GM21737 (cell line): ENCODE measurements at regions not wholly inside any gene's neighbourhood (a gene's known extent, or its start where the extent isn't known, plus 50 kb on each side); places are given as distances from the start of the nearest gene placed in this dataset.

ENCODE experiments used
- ATAC-seq: cut with Tn5 transposase; IDR thresholded peaks from one replicate; pipeline ENCODE4 v1.9.1; 2021; ENCODE audit warnings: mild to moderate bottlenecking, moderate library complexity; ENCODE audit not compliant: unreplicated experiment

DNA sequence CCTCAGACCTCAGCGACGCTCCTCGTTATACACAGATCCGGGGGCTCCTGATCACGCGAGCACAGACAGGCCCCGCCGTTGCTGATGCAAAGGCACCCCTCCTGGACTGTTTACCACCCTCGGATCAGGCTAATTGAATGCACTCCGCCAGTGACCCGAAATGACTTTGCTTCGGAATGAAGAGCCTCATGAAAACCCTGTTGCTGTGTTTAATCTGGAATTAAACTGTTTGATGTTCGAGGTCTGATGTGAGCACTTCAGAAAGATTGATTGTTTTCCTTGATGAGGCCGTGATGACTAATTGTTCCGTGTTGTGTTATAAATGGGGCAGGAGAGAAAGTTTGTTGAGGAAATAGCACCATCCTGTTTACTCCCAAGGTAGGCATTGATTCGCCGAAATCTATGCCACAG lies 190.5 kb upstream of the PPP1R26 start:
- ATAC-seq = no peak

DNA sequence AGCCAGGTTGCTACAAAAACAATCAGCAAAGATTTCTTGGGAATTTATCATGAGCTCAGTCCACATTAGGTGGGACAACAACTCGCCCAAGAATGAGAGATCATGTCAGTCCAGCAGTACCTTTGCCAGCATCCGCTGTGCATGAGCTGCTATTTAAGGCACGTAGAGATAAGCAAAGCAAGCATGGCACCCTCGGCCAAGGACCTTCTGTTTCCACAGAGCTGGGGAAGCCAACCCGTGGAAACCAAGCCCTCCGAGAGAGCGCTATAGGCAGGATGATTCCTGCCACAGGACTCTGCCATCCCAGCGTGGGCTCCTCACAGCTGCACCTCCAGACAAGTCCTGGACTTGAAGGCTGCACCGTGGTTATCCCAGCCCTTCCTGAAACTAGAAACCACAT lies 189.5 kb upstream of the PPP1R26 start:
- ATAC-seq = no peak

DNA sequence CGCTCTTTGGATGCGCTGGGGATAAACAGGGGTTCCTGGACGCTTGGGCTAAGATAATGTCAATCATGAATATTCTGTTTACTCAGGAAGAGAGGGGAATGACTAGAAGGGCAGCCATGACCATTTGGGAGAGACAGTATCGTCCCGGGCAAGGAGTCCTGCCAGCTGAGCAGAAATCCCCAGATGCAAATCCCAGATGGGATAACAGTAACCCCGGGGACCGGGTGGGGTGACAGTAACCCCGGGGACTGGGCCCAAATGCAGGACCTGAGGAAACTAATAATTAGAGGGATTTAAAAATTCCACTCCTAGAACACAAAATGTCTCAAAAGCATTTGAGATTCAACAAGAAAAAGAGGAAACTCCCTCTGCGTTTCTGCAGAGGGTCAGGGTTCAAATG lies 189.0 kb upstream of the PPP1R26 start:
- ATAC-seq = no peak

DNA sequence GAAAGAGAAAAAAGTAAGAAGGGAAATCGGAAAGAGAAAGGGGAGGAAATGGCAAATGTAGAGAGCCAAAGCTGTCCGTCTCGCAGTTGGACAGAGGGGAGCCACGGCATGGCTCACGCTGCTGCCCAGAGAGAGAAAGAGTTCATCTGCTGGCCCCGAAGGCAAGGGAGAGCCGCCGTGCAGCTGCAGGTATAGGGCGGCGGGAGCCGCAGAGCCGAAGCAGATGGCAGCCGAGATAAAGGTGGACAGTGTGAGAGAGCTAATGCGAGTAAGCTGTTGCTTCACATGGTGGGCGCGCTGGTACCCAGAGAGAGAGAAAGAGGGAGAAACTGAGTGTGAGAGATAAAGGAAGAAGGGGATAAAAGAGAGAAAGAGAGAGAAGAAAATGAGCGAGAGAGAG lies 188.4 kb upstream of the PPP1R26 start:
- ATAC-seq = no peak

DNA sequence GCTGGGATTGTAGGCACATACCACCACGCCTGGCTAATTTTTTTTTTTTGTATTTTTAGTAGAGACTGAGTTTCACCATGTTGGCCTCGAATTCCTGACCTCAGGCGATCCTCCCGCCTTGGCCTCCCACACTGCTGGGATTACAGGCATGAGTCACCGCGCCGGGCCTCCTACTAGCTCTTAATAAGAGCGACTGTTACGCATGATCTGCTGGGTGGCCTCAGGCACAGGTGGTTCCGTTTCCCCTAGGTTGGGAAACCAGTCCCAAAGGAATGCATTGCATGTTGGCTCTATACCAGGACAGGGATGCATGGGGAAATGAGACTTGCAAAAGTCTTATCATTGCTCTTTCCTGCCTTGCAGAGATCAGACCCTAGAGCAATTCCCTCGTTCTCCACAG lies 184.7 kb upstream of the PPP1R26 start:
- no peak for ATAC-seq

DNA sequence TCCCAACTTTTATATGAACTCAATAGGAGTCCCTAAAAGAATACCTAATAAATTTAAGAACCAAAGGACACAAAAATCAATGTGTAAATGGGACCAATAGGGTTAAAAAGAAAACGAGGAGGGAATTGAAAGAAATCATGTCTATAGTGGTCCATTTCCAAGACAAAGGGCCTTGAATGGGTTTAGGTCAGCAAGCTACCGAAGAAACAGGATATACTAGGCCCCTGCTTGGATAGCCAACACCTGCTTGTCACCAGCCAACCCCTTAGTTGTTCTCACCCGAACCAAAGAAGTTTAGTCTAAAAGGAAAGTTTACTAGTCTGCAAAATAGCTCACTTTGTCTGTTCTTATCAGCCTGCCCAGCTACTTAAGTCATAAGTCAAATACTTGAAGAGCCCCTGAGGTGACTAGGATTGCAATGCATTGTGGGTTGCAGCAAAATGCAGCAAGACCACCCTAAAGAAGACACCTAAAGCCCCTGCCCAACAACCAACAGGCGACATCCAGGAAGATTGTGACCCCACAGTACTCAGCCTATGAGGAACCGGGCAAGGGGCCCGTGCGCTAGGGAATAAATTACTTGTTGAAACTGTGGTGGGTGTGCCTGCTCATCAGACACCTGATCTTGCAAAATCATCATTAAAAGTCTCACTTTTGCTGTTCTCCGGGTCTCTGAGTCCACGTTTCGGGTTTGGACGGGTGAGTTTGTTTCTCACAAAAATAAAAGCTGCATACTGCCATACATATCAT lies 183.9 kb upstream of the PPP1R26 start:
- ATAC-seq = no peak

DNA sequence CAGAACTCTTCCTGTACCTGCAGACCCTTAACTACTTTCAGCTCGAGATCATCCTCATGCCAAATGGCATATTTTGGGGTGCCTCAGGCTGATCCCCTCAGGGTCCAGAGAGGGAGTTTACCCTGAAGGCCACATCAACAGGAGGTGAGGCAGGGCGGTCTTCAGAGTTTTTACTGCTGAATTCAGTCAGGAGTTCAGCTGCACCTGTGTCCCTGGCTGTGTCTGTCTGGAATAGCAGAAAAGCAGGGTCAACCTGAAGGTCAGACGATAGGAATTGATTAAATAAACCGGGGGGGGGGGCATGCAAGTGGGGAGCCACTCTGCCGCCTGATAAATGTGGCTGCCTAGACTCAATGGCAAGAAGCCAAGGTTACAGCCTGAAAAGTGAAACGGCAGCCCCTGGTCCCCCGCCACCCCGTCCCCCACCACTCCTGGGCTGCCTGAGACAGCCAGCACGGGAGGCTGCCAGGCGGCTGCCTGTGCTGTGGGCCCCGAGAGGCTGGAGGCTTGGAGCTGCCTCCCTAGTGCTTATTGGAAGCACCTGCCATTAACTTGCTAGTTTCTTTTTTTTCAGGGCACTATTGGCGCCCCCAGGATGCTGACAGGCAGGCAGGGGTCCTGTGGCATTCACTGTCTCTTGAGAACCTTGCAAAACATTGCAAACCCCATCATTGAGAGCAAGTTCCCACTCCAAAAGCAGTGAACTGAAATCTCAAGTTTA lies 182.7 kb upstream of the PPP1R26 start:
- ATAC-seq = no peak

DNA sequence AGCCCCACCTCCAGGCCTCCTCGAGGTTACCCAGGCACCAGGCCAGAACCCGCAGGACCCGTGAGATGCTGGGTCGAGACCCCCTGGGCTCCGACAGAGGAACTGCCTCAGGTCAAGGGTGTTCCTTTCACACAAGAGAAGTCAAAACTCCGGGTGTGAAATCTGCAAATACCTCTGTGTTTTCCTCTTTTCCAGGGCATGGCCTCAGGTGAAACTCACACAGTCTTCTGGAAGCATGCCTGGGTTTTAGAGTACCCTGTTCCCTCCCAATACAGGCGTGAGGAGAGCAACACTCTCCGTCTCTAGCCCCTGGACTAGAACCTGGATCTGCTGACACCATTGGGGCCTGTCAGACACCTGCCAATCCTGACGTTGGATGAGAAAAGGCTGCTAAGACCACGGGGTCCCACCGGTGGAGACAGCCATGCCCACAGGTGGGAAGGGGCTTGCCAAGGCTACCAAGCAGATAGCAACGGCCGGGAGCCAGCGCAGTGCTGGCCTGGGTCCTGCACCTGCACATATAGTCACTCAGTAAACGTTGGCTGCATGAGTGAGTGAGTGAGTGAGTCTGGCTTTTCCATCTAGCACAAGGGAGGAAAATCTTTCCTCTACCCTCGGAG lies 182.0 kb upstream of the PPP1R26 start:
- ATAC-seq = no peak

DNA sequence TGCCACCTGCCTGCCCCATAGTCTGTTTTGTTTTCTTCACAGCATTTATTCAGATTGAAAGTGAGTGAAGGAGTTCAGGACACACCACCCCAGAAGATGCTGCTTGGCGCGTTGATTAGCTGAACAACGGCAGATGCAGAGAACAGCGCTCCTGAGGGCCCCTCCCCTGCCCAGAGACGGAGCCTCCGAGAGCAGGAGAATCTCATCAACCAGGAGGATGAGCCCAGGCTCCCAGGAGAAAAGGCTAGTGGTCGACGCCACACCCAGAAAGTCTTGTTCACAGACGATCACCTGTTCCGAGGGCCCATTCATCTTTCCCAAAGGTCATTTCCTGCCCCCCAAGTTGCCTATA lies 180.4 kb upstream of the PPP1R26 start:
- ATAC-seq = no peak

DNA sequence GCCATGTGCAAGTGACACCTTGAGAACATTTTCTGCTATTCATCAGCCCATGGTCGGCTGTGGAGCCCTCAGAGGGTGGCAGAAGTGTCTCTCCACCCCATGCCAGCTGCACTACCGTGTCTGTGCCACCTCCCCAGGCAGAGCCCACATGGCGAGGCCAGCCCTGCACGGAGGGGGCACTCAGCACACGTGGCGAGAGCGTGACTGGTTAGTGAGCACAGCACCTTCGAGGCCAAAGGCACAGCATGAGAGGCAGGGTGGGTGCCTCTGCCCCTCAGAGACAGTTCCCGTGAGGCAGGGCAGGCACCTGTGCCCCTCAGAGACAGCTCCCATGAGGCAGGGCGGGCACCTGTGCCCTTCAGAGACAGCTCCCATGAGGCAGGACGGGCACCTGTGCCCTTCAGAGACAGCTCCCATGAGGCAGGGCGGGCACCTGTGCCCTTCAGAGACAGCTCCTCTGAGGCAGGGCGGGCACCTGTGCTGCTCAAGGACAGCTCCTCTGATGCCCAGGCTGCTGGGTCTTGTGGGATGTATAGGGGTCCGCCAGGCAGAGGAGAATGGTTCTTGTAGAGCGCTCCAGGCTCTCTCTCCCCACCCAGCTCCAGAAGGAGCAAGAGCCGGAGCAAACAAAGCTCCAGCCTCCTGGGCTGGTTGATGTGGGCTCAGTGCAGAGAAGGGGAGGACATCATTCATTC lies 179.8 kb upstream of the PPP1R26 start:
- ATAC-seq = no peak

DNA sequence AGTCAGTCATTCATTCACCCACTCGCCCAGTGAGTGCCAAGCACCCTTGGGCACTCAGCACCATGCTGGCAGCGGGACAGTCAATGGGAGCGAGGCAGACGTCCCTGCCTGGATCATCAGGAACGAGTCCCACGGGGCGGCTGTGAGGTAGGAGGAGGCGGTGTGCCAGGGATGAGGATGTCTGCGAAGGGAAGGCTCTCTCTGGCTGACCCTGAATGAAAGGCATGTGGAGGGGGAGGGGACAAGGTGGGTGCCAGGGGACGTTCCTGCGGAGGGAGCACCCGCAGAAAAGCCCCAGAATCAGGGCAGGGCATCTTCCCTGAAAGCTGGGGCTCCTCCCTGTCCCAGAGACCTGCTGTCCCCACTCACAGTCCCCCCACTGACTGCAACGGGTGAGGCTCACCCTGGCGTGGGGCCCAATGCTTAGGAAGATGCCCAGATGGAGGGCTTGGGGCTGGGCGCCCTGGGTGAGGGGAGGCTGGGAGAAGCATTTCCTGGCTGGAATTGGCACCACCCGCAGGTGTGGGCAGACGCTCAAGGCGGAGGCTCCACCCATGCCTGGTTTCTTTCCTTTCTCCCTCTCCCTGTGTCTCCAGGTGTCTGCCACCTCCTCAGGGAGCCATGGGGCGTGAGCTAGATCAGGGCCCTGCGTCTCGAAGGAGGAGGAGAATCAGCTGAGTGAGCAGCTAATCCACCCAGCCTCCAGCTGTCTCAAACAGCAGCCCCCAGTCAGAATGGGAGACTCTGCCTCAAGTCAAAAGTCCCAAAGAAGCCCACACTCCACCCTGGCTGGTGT lies 179.0 kb upstream of the PPP1R26 start:
- no peak for ATAC-seq

DNA sequence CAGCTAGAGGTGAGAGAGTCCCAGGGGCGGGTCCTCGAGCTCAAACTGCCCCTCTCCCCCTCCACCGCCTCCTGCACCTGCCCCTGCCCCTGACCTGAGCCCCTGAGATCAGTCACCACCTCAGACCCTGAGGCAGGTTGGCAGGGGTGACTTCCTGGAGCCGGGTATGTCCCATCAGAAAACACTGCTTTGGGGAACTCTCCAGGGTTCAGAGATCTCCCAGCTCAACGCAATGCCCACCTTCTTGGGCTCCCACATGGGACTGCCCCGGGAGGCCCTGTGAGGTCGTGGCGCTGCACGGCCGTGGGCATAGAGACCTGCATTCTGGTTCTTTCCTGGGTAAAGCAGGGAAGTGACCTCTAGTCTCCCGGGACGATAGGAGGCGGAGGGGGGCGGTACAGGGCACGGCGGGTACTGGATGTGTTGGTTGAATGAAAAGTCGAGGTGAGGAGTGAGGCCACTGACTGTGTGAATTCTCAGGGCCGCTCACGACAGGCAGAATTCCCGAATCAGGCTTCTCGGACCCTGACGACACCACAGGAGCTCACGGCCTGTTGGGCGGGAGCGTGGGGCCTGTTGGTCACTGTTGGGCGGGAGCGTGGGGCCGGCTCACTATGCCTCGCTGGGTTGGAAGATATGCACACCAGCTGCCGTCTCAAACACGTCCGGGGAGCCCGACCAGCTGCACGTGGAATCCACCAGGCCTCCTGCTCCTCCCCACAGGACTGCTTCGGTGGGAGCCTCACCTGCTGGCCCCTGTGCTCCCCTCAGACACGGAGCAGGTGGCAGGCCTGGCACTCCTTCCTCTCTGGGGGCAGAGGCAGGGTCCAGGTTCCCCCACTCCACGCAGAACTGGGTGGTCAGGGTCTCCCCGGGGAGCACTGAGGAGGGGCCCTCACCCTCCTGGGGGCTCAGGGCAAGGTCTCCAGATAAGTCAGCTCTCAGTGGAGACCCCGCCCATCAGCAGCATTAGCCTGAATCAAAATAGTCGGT lies 178.0 kb upstream of the PPP1R26 start:
- ATAC-seq = no peak

DNA sequence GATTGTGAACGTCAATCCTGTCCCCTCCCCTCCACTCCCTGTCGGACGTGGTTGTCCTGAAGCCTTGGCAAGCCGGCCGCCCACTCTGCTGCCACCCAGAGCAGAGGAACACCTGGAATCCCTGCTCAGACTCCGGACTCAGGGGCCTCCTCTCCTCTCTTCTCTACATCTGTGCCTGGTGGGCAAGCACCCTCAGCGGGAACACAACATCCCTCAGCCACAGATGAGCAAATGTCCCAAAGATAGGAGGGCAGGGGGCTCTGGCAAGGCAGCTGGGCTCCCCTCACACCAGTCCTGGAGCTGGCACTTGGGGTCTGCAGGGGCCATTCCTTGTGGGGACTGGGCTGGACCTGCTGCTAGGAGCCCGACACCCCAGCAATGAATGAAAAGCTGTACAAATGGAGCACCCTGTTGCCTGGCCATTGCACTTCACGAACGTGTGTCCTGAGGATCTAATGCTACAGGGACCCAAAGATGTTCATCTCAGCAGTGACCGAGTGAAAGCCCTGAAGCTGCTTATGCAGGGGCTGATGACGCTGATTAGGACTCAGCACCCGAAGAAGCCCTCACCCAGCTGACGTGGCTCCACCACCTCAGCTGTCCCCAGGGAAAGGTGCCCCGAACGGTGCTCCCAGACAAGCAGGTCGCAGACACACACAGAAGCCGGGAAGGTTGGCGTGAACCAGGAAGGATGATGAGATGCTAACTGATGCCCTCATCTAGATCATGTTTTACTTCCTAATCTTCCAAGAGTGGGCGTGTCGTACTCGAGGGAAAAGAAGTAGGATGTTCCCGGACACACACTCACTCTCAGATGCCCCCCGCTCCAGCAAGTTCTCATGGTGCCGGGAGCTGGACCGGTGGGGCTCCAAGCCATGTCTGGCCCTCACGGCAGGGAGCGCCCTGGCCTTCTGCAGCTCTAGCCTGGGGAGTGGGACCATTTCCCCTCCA lies 177.0 kb upstream of the PPP1R26 start:
- no peak for ATAC-seq

DNA sequence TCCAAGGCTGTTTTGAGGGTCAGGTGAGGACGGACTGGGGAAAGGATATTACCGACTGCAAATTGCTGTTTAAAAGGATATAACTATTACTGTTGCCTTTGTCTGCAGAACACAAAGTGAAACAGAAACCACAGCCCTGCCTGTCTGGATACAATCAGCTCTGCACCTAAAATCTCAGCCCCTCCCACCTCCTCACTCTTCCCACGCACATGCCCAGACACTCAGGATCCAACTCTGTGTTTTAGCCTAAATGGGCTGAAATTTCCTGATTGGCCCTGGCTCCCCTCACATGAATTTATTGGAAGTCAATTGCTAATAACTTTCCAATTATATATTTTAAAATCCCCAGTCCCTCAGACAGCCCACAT lies 176.3 kb upstream of the PPP1R26 start:
- no peak for ATAC-seq

DNA sequence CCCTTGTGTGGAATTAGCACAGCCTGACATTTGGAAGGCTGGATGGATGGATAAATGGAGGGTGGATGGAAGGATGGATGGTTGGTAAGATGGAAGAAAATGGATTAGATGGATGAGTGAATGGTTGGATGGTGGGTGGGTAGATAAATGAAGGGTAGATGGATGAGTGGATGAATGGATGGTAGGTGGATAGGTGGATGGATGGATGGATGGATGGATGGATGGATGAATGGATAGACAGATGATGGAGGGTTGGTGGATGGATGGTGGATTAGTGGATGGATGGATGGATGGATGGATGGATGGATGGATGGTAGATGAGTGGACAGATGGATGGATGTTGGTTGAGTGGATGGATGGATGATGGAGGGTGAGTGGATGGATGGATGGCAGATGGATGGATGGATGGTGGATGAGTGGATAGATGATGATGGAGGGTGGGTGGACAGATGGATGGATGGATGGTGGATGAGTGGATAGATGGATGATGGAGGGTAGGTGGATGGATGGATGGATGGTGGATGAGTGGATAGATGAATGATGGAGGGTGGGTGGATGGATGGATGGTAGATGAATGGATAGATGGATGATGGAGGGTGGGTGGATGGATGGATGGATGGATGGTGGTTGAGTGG lies 175.6 kb upstream of the PPP1R26 start:
- no peak for ATAC-seq

DNA sequence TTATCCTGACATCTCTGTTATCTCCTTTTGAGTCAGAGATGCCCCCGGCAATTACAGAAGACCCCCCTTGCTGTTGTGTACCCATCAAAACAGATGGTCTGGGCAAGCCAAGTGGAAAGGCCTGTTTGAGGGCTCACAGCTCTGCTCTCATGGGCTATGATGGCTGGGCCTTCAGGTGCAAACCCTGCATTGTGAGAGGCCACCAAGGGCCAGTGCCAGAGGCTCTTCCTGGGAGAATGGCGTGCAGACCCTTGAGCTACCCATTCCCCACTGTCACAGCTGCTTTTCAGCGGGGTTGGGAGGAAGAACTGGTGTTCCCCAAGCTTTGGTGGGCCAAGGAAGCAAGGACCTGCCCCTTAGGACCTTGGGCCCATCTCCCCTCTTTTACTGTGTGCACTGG lies 174.7 kb upstream of the PPP1R26 start:
- no peak for ATAC-seq

DNA sequence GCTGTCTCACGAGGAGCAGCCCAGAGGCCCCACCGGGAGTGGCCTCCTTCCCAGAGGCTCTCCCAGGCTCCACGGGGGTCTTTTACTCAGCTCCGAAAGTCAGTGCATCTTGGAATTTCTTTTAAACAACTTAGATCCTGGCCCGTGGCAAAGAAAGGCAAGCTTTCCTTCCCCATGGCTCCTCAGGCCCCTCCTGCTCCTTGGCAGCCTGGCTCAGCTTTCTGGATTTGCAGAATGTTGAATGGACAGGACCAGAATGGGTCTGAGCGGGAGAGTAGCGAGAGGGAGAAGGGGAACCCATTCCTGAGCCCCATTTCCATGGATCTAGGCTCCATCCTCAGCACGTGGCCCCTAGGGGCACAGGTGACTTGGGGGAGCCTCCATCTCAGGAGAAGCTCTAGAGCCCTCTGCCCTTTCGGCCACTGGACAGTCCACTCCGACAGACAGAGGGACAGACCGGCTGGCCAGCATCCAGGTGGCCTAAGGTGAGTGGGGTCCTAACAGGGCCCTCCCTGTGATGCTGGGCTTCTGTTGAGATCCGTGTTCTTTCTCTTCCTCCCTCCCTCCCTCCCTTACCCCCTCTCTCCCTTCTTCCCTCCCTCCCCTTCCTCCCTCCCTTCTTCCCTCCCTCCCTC lies 173.9 kb upstream of the PPP1R26 start:
- ATAC-seq = no peak

DNA sequence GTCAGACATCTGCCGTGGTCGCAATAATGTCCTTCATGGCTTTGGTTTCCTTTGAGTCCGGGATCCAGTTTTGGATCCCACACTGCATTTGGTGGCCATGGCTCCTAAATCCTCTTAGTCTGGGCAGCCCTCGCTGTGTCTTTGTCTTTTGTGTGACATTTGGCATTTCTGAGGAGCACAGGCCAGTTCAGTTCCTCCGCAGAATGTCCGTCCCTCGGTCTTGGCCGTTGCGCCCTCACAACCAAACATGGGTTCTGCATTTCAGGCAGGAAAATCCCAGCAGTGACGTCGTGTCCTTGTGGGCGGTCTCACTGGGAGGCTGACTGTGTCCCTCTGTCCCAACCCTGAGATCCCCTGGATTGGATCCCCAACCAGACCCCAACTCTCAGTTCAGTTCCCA lies 172.9 kb upstream of the PPP1R26 start:
- ATAC-seq = no peak
